Subcutaneous abdominal adipose tissue (tissue), 5 donors: ENCODE measurements at regions not wholly inside any gene's neighbourhood (a gene's known extent, or its start where the extent isn't known, plus 50 kb on each side); places are given as distances from the start of the nearest gene placed in this dataset.

Source experiments
- H3K27ac ChIP-seq: one replicate; pipeline ENCODE4 v1.7.0; 2013; ENCODE audit warnings: low read depth, mild to moderate bottlenecking, inconsistent platforms, low read length, moderate library complexity
- H3K27me3 ChIP-seq, 5 donors: one replicate each; pipeline ENCODE4 v1.7.0; 2013; ENCODE audit warnings: low read length in 5 of 5, inconsistent platforms in 1 of 5; ENCODE audit not compliant: control insufficient read depth in 5 of 5, insufficient read depth in 4 of 5
- H3K36me3 ChIP-seq, 5 donors: one replicate each; pipeline ENCODE4 v1.7.0; 2013; ENCODE audit warnings: low read length in 5 of 5; ENCODE audit not compliant: control insufficient read depth in 5 of 5, insufficient read depth in 5 of 5
- H3K4me1 ChIP-seq, 5 donors: one replicate each; pipeline ENCODE4 v1.7.0; 2013; ENCODE audit warnings: low read length in 5 of 5, mild to moderate bottlenecking in 3 of 5, moderate library complexity in 1 of 5; ENCODE audit not compliant: control insufficient read depth in 5 of 5, insufficient read depth in 5 of 5
- H3K4me3 ChIP-seq, 5 donors: one replicate each; pipeline ENCODE4 v1.7.0; 2013; ENCODE audit warnings: low read length in 5 of 5, low read depth in 1 of 5
- H3K9ac ChIP-seq, 5 donors: one replicate each; pipeline ENCODE4 v1.7.0; 2013; ENCODE audit warnings: low read length in 5 of 5, mild to moderate bottlenecking in 4 of 5, moderate library complexity in 3 of 5
- H3K9me3 ChIP-seq, 5 donors: one replicate each; pipeline ENCODE4 v1.7.0; 2013; ENCODE audit warnings: low read length in 5 of 5; ENCODE audit not compliant: control insufficient read depth in 5 of 5
- donor health status: healthy.
- donor health status: healthy.
- donor health status: healthy.
- donor health status: healthy.
- donor health status: healthy.

- Histone ChIP-seq H3K4me1 (no peaks in the 10 kb centered on the region), H3K4me3 (no peak overlapping the region), H3K27ac (no peak overlapping the region), H3K9me3 (no peaks in the 10 kb centered on the region), H3K36me3 (no peaks in the 10 kb centered on the region), H3K9ac (no peak overlapping the region), H3K27me3 (peaks cover 0 to 2% (median 0%) of the 10 kb centered on the region in 5 donors)
These were observed 72.3 kb upstream of the PRLR start for GRCh38 chr5:35302544-35302943.

- H3K4me1 ChIP-seq = no peaks in the 10 kb centered on the region
- no peak overlapping the region for H3K9ac ChIP-seq
- H3K27ac ChIP-seq = no peak overlapping the region
- H3K4me3 ChIP-seq = no peak overlapping the region
- no peaks in the 10 kb centered on the region for H3K27me3 ChIP-seq
- H3K9me3 ChIP-seq = no peaks in the 10 kb centered on the region
- H3K36me3 ChIP-seq = no peaks in the 10 kb centered on the region
These were observed 67.5 kb upstream of the PRLR start for GRCh38 chr5:35297755-35298154.

- H3K4me3 ChIP-seq = no peak overlapping the region
- no peaks in the 10 kb centered on the region for H3K36me3 ChIP-seq
- no peak overlapping the region for H3K9ac ChIP-seq
- H3K27ac ChIP-seq = no peak overlapping the region
- no peaks in the 10 kb centered on the region for H3K4me1 ChIP-seq
- H3K27me3 ChIP-seq = no peaks in the 10 kb centered on the region
- H3K9me3 ChIP-seq = no peaks in the 10 kb centered on the region
These were observed 64.7 kb upstream of the PRLR start for GRCh38 chr5:35294976-35295375.

GRCh38 chr5:35294017-35294416, 63.7 kb upstream of the PRLR start:
- Histone ChIP-seq H3K9ac (no peak overlapping the region), H3K27ac (no peak overlapping the region), H3K9me3 (no peaks in the 10 kb centered on the region), H3K27me3 (no peaks in the 10 kb centered on the region), H3K4me3 (no peak overlapping the region), H3K4me1 (no peaks in the 10 kb centered on the region), H3K36me3 (no peaks in the 10 kb centered on the region)

GRCh38 chr5:35285435-35285834, 55.1 kb upstream of the PRLR start:
- Histone ChIP-seq H3K9ac (no peak overlapping the region), H3K27ac (no peak overlapping the region), H3K27me3 (no peaks in the 10 kb centered on the region), H3K36me3 (no peaks in the 10 kb centered on the region), H3K4me1 (no peaks in the 10 kb centered on the region), H3K4me3 (no peak overlapping the region), H3K9me3 (no peaks in the 10 kb centered on the region)

GRCh38 chr5:35285011-35285410, 54.7 kb upstream of the PRLR start:
- Histone ChIP-seq H3K27me3 (no peaks in the 10 kb centered on the region), H3K36me3 (no peaks in the 10 kb centered on the region), H3K9ac (no peak overlapping the region), H3K27ac (no peak overlapping the region), H3K9me3 (no peaks in the 10 kb centered on the region), H3K4me3 (no peak overlapping the region), H3K4me1 (no peaks in the 10 kb centered on the region)

GRCh38 chr5:35284364-35284763, 54.1 kb upstream of the PRLR start:
- Histone ChIP-seq H3K27me3 (no peaks in the 10 kb centered on the region), H3K9me3 (no peaks in the 10 kb centered on the region), H3K27ac (no peak overlapping the region), H3K36me3 (no peaks in the 10 kb centered on the region), H3K9ac (no peak overlapping the region), H3K4me3 (no peak overlapping the region), H3K4me1 (no peaks in the 10 kb centered on the region)

GRCh38 chr5:35282810-35283209, 52.5 kb upstream of the PRLR start:
- H3K27ac ChIP-seq = no peak overlapping the region
- no peak overlapping the region for H3K9ac ChIP-seq
- no peaks in the 10 kb centered on the region for H3K4me1 ChIP-seq
- no peak overlapping the region for H3K4me3 ChIP-seq
- H3K36me3 ChIP-seq = no peaks in the 10 kb centered on the region
- no peaks in the 10 kb centered on the region for H3K9me3 ChIP-seq
- H3K27me3 ChIP-seq = no peaks in the 10 kb centered on the region

- Histone ChIP-seq H3K4me1 (no peaks in the 10 kb centered on the region), H3K27me3 (no peaks in the 10 kb centered on the region), H3K4me3 (no peak overlapping the region), H3K27ac (no peak overlapping the region), H3K9me3 (no peaks in the 10 kb centered on the region), H3K9ac (no peak overlapping the region), H3K36me3 (no peaks in the 10 kb centered on the region)
These were observed 51.3 kb upstream of the PRLR start for GRCh38 chr5:35281613-35282012.
